HG03025 (cell line): ENCODE measurements at regions not wholly inside any gene's neighbourhood (a gene's known extent, or its start where the extent isn't known, plus 50 kb on each side); places are given as distances from the start of the nearest gene placed in this dataset.
"Not testable (repeated sequence)": the region's sequence is repeated elsewhere in the genome, so short reads cannot be mapped to it uniquely, and the experiment has no call there.

Source experiments
- ATAC-seq: cut with Tn5 transposase; IDR thresholded peaks from one replicate; pipeline ENCODE4 v1.9.1; 2021; ENCODE audit warnings: mild to moderate bottlenecking, moderate library complexity; ENCODE audit not compliant: unreplicated experiment, low FRiP score

DNA sequence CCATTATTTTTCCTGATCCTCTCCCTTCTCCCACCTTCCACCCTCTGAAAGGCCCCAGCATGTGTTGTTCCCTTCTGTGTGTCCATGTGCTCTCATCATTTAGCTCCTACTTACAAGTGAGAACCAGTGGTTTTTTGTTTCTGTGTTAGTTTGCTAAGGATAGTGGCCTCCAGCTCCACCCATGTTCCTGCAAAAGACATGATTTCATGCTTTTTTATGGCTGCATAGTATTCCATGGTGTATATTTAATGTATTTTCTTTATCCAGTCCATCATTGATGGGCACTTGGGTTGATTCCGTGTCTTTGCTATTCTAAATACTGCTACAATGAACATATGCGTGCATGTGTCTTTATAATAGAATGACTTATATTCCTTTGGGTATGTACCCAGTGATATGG is 89.4 kb upstream of the C1orf174 start:
- no peak for ATAC-seq

- no peak for ATAC-seq
These were observed 92.1 kb upstream of the C1orf174 start for GRCh38 chr1:3992103-3992556.

- no peak for ATAC-seq
These were observed 92.7 kb upstream of the C1orf174 start for GRCh38 chr1:3992746-3993145.

- ATAC-seq, result no peak
These were observed 93.7 kb upstream of the C1orf174 start for GRCh38 chr1:3993619-3994375.

GRCh38 chr1:3995141-3995780 is 95.2 kb upstream of the C1orf174 start:
- ATAC-seq, result no peak

DNA sequence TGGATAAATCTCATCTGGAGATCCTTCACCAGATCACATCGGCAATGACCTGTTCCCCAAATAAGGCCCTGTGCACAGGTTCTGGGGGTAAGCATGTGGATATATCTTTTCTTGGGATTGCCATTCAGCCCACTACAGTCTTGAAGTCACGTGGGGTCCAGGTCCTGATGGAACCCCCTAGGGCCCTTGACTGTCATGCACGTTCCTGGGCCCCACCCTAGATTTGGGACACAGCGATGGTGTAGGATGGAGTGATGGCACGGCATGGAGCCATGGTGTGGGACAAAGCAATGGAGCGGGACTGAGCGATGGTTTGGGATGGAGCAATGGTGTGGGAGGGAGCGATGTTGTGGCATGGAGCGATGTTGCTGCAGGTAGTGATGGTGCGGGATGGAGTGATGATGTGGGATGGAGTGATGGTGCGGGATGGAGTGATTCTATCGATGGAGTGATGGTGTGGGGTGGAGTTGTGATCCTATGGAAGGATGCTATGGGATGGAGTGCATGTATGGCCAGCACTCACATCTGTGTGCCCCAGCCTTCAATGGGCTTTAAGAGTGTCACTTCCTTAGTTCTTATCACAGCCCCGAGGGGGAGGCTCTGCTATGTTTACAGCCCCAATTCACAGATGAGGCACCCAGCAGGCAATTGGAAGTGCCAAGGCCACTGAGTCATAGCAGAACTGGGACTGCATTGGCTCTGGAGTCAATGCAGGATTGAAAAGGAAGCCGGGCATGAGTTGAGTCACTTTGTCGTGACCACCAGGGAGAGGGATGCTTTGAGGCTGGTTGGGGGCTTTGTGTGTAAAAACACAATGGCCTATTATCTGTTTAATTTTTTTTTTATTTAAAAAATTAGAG is 97.0 kb upstream of the C1orf174 start:
- ATAC-seq, result no peak

DNA sequence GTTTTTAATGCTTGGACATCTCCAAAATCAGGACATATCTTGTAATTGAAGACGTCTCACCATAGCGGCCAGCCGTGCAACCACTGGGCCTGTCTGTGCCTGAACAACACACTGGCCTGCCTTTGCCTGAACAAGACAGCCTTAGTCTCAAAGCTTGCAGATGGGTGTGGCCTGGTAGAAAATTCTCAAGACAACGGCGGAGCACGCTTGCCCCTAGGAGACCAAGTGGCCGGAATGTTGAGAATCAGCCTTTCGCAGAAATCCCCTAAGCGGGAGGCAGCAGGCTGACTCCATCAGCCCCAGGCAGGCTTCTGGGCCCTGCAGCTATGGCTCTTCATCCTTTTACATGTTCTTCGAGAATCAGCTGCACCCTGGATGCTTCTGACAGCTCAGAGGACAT is 98.0 kb upstream of the C1orf174 start:
- ATAC-seq, result no peak

- not testable (repeated sequence) for ATAC-seq
These were observed 99.4 kb upstream of the C1orf174 start for GRCh38 chr1:3999514-3999913.

GRCh38 chr1:3999941-4000735 is 100.1 kb upstream of the C1orf174 start:
- no peak for ATAC-seq

- no peak for ATAC-seq
These were observed 100.8 kb upstream of the C1orf174 start for GRCh38 chr1:4000811-4001251.

DNA sequence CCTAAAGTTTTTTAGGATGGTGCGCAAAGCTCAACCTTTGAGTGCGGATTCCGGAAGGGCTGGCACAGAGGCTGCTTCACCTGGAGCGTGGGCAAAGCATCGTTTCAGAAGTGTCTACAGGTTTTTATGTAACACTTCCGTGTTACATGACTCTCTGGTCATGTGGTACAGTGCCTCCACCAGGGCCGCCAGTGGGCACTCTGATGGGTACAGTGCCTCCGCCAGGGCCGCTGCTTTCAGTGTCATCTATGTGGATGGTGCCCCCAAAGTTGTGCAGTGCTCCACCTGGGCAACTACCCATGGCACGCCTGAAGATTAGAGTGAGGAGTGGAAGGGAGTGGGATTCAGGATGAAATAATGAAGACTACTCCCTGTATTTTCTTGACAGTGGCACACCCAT is 101.4 kb upstream of the C1orf174 start:
- ATAC-seq, result no peak

GRCh38 chr1:4002061-4002521 is 102.0 kb upstream of the C1orf174 start:
- no peak for ATAC-seq

DNA sequence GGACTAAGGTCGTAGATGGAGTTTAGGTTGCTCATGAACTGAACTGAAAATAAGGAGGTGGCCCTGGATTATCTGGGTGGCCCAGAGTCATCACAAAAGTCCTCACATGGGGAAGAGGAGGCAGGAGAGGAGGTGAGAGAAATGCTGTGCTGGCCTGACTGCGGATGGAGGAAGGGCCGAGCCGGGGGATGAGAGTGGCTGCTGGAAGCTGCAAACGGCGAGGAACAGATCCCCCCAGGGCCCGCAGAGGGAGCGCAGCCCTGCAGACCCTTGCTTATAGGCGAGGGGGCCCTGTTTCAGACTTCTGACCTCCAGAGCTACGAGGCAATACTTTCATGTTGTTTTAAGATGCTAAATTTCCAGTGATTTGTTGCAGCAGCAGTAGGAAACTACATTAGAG is 102.7 kb upstream of the C1orf174 start:
- no peak for ATAC-seq

DNA sequence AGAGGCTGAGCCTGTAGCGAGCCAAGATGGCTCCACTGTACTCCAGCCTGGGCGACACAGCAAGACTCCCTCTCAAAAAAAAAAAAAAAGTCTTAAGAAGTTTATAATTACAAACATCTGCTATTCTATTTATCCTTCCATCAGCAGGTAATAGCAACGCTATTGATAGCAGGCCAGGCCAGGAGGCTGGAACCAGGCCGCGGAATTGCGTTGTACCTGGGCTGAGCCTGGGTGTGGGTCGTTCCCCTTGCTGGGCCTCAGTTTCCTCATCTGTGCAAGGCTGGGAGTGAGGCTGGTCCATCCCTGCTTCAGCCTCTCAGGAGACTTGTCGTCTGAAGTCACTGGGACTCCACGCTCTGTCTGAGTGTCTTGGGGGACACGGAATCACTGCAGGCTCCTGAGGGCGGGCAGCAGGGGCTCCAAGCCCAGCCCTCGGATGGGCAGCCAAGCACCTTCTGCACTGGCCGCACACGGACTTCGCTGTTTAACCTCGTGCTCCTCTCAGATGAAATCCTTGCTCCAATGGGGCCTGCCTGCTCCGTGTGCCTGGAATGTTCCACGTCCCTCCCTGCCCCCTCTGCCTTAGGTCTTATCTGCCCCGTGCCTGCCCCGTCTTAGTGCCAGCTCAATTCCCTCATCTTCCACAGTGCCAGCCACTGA is 103.9 kb upstream of the C1orf174 start:
- no peak for ATAC-seq

- ATAC-seq, result no peak
These were observed 104.8 kb upstream of the C1orf174 start for GRCh38 chr1:4004635-4005430.

DNA sequence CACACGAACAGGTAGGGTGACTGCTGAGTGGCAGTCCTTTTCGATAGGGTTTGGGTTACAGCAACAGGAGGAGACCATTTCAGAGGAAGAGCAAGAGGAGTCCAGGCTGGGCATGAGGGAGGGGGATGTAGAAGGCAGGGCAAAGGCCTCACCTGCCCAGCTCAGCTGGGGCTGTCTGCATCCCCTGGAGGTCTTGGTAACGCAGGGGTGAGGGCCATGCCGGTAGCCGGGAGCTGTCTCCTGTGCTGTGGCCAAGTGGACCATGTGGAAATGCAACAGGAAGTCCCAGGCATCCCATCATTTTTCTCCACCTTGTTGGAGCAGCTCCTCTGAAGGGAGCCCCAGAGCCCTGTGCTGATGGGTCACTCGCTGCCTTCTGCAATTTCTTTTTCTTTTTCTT is 105.4 kb upstream of the C1orf174 start:
- no peak for ATAC-seq

- ATAC-seq, result no peak
These were observed 106.8 kb upstream of the C1orf174 start for GRCh38 chr1:4006676-4007374.

GRCh38 chr1:4010284-4010683 is 110.2 kb upstream of the C1orf174 start:
- no peak for ATAC-seq
